T-cell (primary cell): ENCODE measurements at regions not wholly inside any gene's neighbourhood (a gene's known extent, or its start where the extent isn't known, plus 50 kb on each side); places are given as distances from the start of the nearest gene placed in this dataset.

Experiments
- ATAC-seq, 4 experiments: fragments of 200-7000 bp in 3 of 4; fragments of 150-1000 bp in 1 of 4; cut with Tn5 transposase; replicated peaks in 1 of 4; 1 replicate in 3 of 4; 2 replicates in 1 of 4; pipeline ENCODE4 v1.10.0; 2021; ENCODE audit warnings: moderate library complexity in 3 of 4, mild to moderate bottlenecking in 2 of 4, moderate number of reproducible peaks in 1 of 4
- CTCF ChIA-PET, 2 donors: fragments of 300-600 bp; sonication (Branson Sonifier 250); formaldehyde crosslinking; loops; one replicate each; lab custom pipeline; 2022; ENCODE audit warnings: antibody characterized with exemption in 2 of 2; lab: Charles Lee
- POLR2A ChIA-PET, 2 donors: fragments of 300-600 bp; sonication (Branson Sonifier 250); formaldehyde crosslinking; loops; one replicate each; lab custom pipeline; 2022; ENCODE audit warnings: antibody characterized with exemption in 2 of 2; lab: Charles Lee
- DNase-seq, 35 experiments: peaks; one replicate each; pipeline versions ENCODE4 v3.0.0 to v3.0.0-alpha.2; 2013 to 2023
- H3K27ac ChIP-seq: one replicate; pipeline ENCODE4 v1.5.1; 2013; ENCODE audit warnings: low read length
- H3K27me3 ChIP-seq, 2 experiments: replicated peaks in 1 of 2; 1 replicate in 1 of 2; 2 replicates in 1 of 2; pipeline versions ENCODE4 v1.6.1 to v1.7.0; 2013; ENCODE audit warnings: low read length in 1 of 2, mixed read lengths in 1 of 2; ENCODE audit not compliant: control insufficient read depth in 2 of 2, insufficient read depth in 2 of 2; ENCODE audit errors: extremely low read depth in 1 of 2
- H3K36me3 ChIP-seq, 2 donors: 1 replicate in 1 of 2; 2 replicates in 1 of 2; pipeline versions ENCODE4 v1.6.1 to v1.7.0; 2013; ENCODE audit warnings: low read length in 1 of 2; ENCODE audit not compliant: control insufficient read depth in 2 of 2, insufficient read depth in 1 of 2; ENCODE audit errors: extremely low read depth in 1 of 2
- H3K4me1 ChIP-seq, 2 experiments: 1 replicate in 1 of 2; 2 replicates in 1 of 2; pipeline versions ENCODE4 v1.6.1 to v1.7.0; 2013; ENCODE audit warnings: low read length in 2 of 2, mixed read lengths in 1 of 2; ENCODE audit not compliant: insufficient read depth in 2 of 2, control insufficient read depth in 1 of 2; ENCODE audit errors: extremely low read depth in 1 of 2
- H3K4me3 ChIP-seq, 2 donors: 1 replicate in 1 of 2; 2 replicates in 1 of 2; pipeline versions ENCODE4 v1.5.1 to v1.7.0; 2013; ENCODE audit warnings: mild to moderate bottlenecking in 2 of 2, low read length in 1 of 2, moderate library complexity in 1 of 2; ENCODE audit not compliant: control insufficient read depth in 1 of 2; ENCODE audit errors: extremely low read depth in 1 of 2
- H3K9me3 ChIP-seq: 2 replicates; pipeline ENCODE4 v1.7.0; 2013
- H3K27ac Mint-ChIP-seq, 2 donors: one replicate each; pipeline ENCODE4 v1.8.0; 2020 to 2021; ENCODE audit warnings: mild to moderate bottlenecking in 2 of 2, mixed read lengths in 2 of 2
- H3K27me3 Mint-ChIP-seq, 2 donors: one replicate each; pipeline ENCODE4 v1.8.0; 2021 to 2022; ENCODE audit warnings: mixed read lengths in 2 of 2
- H3K36me3 Mint-ChIP-seq: one replicate; pipeline ENCODE4 v1.8.0; 2021; ENCODE audit warnings: mixed read lengths
- H3K4me1 Mint-ChIP-seq, 3 donors: one replicate each; pipeline ENCODE4 v1.8.0; 2020 to 2022; ENCODE audit warnings: mixed read lengths in 3 of 3, mild to moderate bottlenecking in 1 of 3
- H3K4me3 Mint-ChIP-seq, 3 donors: one replicate each; pipeline ENCODE4 v1.8.0; 2020 to 2022; ENCODE audit warnings: mild to moderate bottlenecking in 3 of 3, mixed read lengths in 3 of 3, moderate library complexity in 3 of 3
- H3K9me3 Mint-ChIP-seq, 3 donors: one replicate each; pipeline ENCODE4 v1.8.0; 2020 to 2022; ENCODE audit warnings: mixed read lengths in 3 of 3
- WGBS: methylation state at CpG from one replicate; pipeline ENCODE4 v1.1.5; 2013; ENCODE audit warnings: missing lambda C conversion rate; ENCODE audit not compliant: insufficient coverage; 5-methylcytosine and 5-hydroxymethylcytosine counted together

GRCh38 chr2:58796239-58796910 lies 555.2 kb upstream of the FANCL start:
- H3K4me3 Mint-ChIP-seq: no peak overlapping the region
- no peak overlapping the region for H3K4me3 ChIP-seq
- no peaks in the 10 kb centered on the region for H3K4me1 Mint-ChIP-seq
- H3K27ac Mint-ChIP-seq: no peak overlapping the region
- DNase-seq (no peak), ATAC-seq (no peak)
- no peaks in the 10 kb centered on the region for H3K36me3 Mint-ChIP-seq
- POLR2A ChIA-PET: no interaction called here
- no peaks in the 10 kb centered on the region for H3K4me1 ChIP-seq
- H3K27ac ChIP-seq: no peak overlapping the region
- no peaks in the 10 kb centered on the region for H3K36me3 ChIP-seq
- H3K27me3 ChIP-seq: no peaks in the 10 kb centered on the region
- H3K9me3 ChIP-seq: no peaks in the 10 kb centered on the region
- no CpG with 5 or more reads among the region's 2 CpGs for WGBS
- peaks cover 0 to 11% of the 10 kb centered on the region in 2 donors for H3K27me3 Mint-ChIP-seq
- peaks cover 0 to 3% (median 3%) of the 10 kb centered on the region in 3 donors for H3K9me3 Mint-ChIP-seq
- CTCF ChIA-PET: no interaction called here

GRCh38 chr2:58794916-58795315 lies 553.8 kb upstream of the FANCL start:
- Histone ChIP-seq H3K27me3 (no peaks in the 10 kb centered on the region), H3K4me1 (no peaks in the 10 kb centered on the region), H3K27ac (no peak overlapping the region), H3K4me3 (no peak overlapping the region), H3K9me3 (no peaks in the 10 kb centered on the region), H3K36me3 (no peaks in the 10 kb centered on the region)
- H3K27ac Mint-ChIP-seq: no peak overlapping the region
- no peaks in the 10 kb centered on the region for H3K4me1 Mint-ChIP-seq
- DNase-seq (no peak), ATAC-seq (no peak)
- H3K4me3 Mint-ChIP-seq: no peak overlapping the region
- H3K36me3 Mint-ChIP-seq: no peaks in the 10 kb centered on the region
- H3K27me3 Mint-ChIP-seq: peaks cover 0 to 7% of the 10 kb centered on the region in 2 donors
- ChIA-PET CTCF (no interaction called here), POLR2A (no interaction called here)
- peaks cover 0 to 3% (median 3%) of the 10 kb centered on the region in 3 donors for H3K9me3 Mint-ChIP-seq

GRCh38 chr2:58794103-58794502 lies 553.0 kb upstream of the FANCL start:
- no peaks in the 10 kb centered on the region for H3K4me1 Mint-ChIP-seq
- H3K4me3 Mint-ChIP-seq: no peak overlapping the region
- ChIA-PET CTCF (no interaction called here), POLR2A (no interaction called here)
- Histone ChIP-seq H3K27ac (no peak overlapping the region), H3K9me3 (no peaks in the 10 kb centered on the region), H3K27me3 (no peaks in the 10 kb centered on the region), H3K4me3 (no peak overlapping the region), H3K36me3 (no peaks in the 10 kb centered on the region), H3K4me1 (no peaks in the 10 kb centered on the region)
- H3K36me3 Mint-ChIP-seq: no peaks in the 10 kb centered on the region
- ATAC-seq (no peak), DNase-seq (no peak)
- H3K27me3 Mint-ChIP-seq: peaks cover 0 to 7% of the 10 kb centered on the region in 2 donors
- peaks cover 0 to 3% (median 3%) of the 10 kb centered on the region in 3 donors for H3K9me3 Mint-ChIP-seq
- WGBS: no CpG with 5 or more reads among the region's 1 CpG
- H3K27ac Mint-ChIP-seq: no peak overlapping the region

- peaks cover 0 to 4% of the 10 kb centered on the region in 2 donors for H3K27me3 Mint-ChIP-seq
- no peaks in the 10 kb centered on the region for H3K9me3 ChIP-seq
- WGBS: no CpG with 5 or more reads among the region's 1 CpG
- H3K4me1 Mint-ChIP-seq: no peaks in the 10 kb centered on the region
- no peak overlapping the region for H3K27ac Mint-ChIP-seq
- ChIA-PET POLR2A (no interaction called here), CTCF (no interaction called here)
- H3K36me3 Mint-ChIP-seq: no peaks in the 10 kb centered on the region
- no peaks in the 10 kb centered on the region for H3K36me3 ChIP-seq
- H3K27ac ChIP-seq: no peak overlapping the region
- no peak overlapping the region for H3K4me3 Mint-ChIP-seq
- H3K9me3 Mint-ChIP-seq: peaks cover 0 to 3% (median 0%) of the 10 kb centered on the region in 3 donors
- no peak for ATAC-seq
- DNase-seq: no peak
- H3K4me3 ChIP-seq: no peak overlapping the region
- H3K27me3 ChIP-seq: no peaks in the 10 kb centered on the region
- no peaks in the 10 kb centered on the region for H3K4me1 ChIP-seq
These were observed 547.3 kb upstream of the FANCL start for GRCh38 chr2:58788402-58788801.

GRCh38 chr2:58770846-58771245 lies 529.7 kb upstream of the FANCL start:
- no peak overlapping the region for H3K27ac Mint-ChIP-seq
- no peak for DNase-seq
- no peaks in the 10 kb centered on the region for H3K36me3 Mint-ChIP-seq
- ChIA-PET CTCF (no interaction called here), POLR2A (no interaction called here)
- H3K9me3 Mint-ChIP-seq: peaks cover 0 to 2% (median 0%) of the 10 kb centered on the region in 3 donors
- Histone ChIP-seq H3K27ac (no peak overlapping the region), H3K36me3 (no peaks in the 10 kb centered on the region), H3K4me1 (no peaks in the 10 kb centered on the region), H3K4me3 (no peak overlapping the region), H3K27me3 (no peaks in the 10 kb centered on the region), H3K9me3 (no peaks in the 10 kb centered on the region)
- H3K4me3 Mint-ChIP-seq: no peak overlapping the region
- no peak for ATAC-seq
- peaks cover 0 to 11% of the 10 kb centered on the region in 2 donors for H3K27me3 Mint-ChIP-seq
- H3K4me1 Mint-ChIP-seq: no peaks in the 10 kb centered on the region
- 78% methylated on average over 1 of the region's 5 CpGs for WGBS

- Mint-ChIP-seq H3K9me3 (no peaks in the 10 kb centered on the region), H3K4me3 (no peak overlapping the region), H3K27ac (no peak overlapping the region), H3K27me3 (peaks cover 0 to 10% of the 10 kb centered on the region in 2 donors), H3K36me3 (no peaks in the 10 kb centered on the region), H3K4me1 (no peaks in the 10 kb centered on the region)
- Histone ChIP-seq H3K4me1 (no peaks in the 10 kb centered on the region), H3K36me3 (no peaks in the 10 kb centered on the region), H3K27ac (no peak overlapping the region), H3K9me3 (no peaks in the 10 kb centered on the region), H3K4me3 (no peak overlapping the region), H3K27me3 (no peaks in the 10 kb centered on the region)
- DNase-seq: no peak
- ChIA-PET POLR2A (no interaction called here), CTCF (no interaction called here)
- no peak for ATAC-seq
- WGBS: no CpG with 5 or more reads among the region's 3 CpGs
These were observed 528.7 kb upstream of the FANCL start for GRCh38 chr2:58769864-58770234.
